Stromal cell of bone marrow (primary cell): ENCODE measurements at regions not wholly inside any gene's neighbourhood (a gene's known extent, or its start where the extent isn't known, plus 50 kb on each side); places are given as distances from the start of the nearest gene placed in this dataset.
"Not testable (repeated sequence)": the region's sequence is repeated elsewhere in the genome, so short reads cannot be mapped to it uniquely, and the experiment has no call there.

Experiments
- DNase-seq: peaks from one replicate; pipeline ENCODE4 v3.0.0-alpha.2; 2012; ENCODE audit warnings: low read depth

GRCh38 chr3:145175626-145176025 is 985.4 kb downstream of the PLOD2 start:
- no peak for DNase-seq

DNA sequence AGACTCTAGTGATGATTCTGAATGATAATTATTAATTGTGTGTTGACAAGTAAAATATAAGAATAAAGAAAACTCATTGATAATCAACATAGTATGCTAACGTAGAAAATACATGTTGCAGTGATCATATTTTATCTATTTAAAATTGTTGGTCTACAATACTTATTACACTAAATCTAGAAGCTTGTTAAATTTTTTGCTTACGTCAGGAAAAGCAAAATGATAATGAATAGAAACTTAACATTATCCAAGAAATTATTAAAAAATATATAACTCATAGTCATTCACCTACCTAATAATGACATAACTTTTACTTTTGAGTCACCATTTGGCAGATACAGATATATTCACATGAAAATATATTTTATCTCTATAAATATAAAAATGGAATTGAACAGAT is 984.1 kb downstream of the PLOD2 start:
- DNase-seq = no peak

- no peak for DNase-seq
These were observed 983.2 kb downstream of the PLOD2 start for GRCh38 chr3:145177828-145178227.

DNA sequence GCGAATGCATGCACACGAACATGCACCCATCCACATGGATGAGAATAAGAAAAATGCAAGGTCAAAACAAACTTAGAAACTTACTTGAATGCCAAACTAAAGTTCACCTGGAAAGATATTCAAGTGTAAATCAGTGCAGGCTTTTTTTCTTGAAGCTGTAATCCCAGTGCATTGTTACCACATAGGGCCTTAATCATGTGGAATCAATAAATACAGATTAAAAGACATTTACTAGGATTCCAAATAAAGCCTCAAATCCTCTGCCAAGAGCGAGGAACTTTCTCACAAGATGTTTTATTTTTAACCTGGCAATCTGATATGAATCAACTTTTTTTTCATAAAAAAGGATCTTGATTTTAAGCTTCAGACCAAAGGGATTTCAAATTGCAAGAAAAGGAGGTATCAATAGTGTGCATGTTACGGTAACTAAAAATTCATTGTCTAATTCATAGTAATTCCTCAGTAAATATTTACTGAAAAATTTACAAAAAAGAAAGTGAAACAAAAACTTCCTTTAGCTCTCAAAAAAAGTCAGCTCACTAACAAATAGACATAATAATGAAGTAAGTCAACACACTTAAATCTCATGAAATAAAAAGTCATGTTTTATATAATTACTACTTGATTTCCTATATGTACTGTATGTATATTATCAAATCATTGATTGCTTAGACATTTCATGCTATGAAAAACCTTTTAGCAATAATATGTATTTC is 978.6 kb downstream of the PLOD2 start:
- no peak for DNase-seq

DNA sequence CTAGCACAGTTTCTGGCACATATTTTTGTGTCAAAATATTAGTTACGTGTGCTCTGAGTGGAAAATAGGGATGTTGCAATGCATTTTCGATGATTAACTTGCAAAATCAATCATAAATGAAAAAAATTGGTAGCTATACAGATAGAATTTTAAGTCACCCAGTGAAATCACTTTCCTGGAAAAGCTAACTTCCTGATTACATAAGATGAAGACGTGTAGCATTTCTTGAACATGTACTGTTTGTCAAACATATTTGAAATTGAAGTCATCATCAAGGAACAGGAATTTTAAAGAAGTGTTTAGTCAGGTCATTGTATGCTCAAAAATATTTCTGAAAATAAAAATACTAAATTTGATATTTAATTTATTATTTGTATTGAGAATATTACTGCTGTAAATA is 977.7 kb downstream of the PLOD2 start:
- DNase-seq = no peak

DNA sequence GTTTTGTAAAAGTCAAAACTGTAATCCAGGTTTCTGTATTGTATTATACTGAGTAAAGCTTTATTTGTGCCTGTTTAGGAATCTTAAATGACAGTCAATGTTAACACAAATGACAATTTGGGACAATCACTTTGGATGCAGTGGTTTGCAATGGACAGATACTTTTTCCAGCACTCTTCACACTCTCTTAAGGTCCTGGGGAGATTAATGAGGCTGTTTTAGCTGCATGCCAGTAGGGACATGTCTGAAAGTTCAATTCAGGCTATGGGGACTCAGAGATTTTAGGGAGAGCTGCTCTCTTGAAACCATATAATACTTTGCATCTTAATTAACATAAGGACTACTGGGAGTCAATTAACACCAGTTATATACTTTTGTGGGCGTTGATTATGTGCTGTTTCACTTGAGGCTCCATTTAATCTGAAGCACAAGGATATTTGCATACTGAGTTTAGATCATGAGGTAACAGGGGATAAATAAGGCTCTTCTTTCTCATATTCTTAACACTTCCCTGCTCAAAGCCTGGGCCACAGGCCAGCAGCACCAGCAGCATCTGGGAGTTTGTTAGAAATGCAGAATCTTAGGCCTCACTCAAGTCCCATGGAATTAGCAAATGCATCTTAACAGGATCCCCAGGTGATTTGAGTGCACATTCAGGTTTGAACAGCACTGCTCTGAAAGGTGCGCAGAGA is 972.8 kb downstream of the PLOD2 start:
- DNase-seq = no peak

- no peak for DNase-seq
These were observed 970.8 kb downstream of the PLOD2 start for GRCh38 chr3:145190138-145190537.

DNA sequence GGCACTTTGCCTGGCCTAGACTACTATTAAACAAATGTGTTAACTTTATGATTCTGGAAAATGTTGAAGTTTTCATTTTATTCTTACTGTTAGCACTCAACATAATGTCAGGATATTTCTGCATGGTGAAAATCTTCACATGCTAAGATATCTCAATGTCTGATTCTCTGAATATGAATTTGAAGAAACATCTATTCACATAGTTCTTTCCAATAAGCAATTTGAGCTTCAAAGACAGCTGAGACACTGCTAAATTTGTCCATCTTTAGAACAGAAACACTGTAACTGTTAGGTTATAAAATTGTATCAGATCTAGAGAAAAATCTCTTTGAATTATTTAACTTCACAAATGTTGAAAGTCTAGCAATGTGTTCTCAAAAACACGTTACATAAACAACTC is 970.2 kb downstream of the PLOD2 start:
- no peak for DNase-seq

DNA sequence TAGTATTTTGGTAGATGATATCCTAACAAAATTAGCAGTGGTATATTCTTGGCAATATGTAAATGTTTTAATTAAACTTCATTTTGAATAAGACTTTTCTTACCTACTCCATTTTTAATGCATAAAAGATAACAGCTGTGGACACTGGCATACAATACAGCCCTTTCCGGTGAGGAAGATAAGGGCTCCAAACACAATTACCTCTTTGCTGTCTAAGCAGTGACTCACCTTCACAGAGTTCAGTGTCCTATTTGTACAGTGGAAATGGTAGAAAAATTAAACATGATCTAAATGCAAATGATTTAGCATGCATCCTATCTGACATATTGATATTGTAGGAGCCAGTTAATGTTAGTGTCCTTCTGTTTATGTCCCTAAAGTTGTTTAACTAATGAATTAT is 969.4 kb downstream of the PLOD2 start:
- no peak for DNase-seq

GRCh38 chr3:145197051-145197820 is 963.7 kb downstream of the PLOD2 start:
- no peak for DNase-seq

DNA sequence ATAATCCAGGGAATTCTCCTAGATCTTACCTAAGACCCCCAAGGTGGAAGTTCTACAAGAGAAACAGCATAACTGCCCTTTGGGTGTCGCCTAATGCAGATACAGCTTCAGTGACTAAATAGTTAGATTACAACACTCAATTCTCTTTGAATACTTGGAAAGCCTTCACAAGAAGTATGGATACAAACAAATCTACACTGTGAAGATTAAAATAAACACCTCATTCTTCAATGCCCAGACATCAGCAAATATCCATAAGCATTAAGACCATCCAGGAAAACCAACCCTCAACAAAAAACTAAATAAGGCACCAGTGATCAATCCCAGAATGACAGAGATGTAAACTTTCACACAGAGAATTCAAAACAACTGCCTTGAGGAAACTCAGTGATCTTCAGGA is 963.2 kb downstream of the PLOD2 start:
- no peak for DNase-seq

- DNase-seq = no peak
These were observed 951.4 kb downstream of the PLOD2 start for GRCh38 chr3:145209561-145209960.

DNA sequence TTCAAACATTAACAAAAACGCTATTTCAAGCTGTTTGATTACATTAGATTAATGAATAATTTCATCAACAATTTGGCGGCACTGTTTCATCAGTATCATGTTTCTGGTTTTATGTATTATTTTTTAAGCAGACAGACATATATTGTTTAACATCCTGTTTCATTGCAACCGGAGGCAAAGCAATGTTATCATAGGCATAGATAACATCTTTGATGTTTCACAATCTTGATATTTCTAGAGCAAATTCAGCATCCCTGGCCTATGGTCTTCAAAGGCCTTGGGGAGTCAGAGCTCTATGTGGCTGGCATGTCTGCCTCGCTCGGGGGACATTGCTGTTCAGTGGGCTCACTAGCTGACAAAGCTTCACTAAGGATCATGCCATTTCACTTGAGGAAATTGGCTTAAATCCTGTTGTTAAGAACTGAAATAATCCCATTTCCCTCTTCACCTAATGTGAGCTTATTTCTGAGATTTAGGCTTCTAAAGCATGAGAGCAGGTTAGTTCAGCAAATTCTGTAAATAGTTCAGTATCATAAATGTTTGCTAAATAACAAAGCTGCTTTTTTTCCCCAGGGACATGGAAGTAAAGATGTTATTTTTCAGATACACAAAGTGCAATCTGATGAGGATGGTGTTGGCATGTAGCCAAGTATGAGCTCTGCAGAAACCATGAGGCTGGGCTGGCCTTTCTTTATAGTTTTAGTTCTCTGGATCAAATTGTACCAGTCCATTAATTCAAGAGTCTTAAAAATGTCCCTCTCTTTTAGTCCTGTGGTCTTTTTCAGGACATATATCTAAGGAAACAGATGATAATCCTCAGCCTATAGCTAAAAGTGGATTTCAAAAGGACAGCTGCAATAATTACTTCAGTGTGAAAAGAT is 941.4 kb downstream of the PLOD2 start:
- no peak for DNase-seq

DNA sequence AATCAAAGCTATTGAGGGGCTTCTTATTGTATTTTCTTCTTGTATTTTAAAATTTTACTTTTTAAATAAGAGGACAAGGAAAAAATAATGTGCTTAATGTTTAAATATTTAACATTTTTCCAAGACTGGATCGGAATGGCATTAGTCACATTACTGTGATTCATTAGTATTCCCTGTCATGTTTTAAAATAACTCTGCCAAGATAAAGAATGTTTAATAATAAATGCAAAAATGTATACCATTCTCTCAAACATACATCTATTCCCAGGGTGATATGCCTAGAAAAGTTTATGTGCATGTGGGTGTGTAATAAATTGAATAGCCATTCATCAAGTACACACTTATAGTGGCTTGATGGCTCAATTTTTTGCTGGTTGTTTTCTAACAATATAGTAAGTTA is 936.1 kb downstream of the PLOD2 start:
- no peak for DNase-seq

GRCh38 chr3:145243875-145244274 is 917.1 kb downstream of the PLOD2 start:
- peak; percentile 49 for DNase-seq

GRCh38 chr3:145244327-145244726 is 916.7 kb downstream of the PLOD2 start:
- DNase-seq = no peak

DNA sequence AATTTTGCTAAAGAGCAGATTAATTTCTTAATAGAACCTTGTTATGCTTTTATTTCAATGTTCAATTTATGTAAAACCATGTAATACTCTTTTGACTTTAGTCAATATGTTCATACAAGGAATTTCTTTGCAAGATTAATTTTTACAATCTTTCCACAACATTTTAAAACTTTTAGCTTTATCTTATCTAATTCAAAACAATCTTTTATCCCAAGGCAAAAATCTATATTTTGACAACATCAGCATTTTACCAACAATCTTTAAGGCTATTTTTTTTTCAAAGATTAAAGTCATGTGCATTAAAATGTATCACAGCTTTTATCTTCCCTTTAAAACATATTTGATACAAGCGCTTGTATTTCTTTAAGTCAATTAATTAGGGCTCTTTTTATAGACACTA is 914.7 kb downstream of the PLOD2 start:
- DNase-seq = no peak

- DNase-seq = no peak
These were observed 912.1 kb downstream of the PLOD2 start for GRCh38 chr3:145248928-145249327.

DNA sequence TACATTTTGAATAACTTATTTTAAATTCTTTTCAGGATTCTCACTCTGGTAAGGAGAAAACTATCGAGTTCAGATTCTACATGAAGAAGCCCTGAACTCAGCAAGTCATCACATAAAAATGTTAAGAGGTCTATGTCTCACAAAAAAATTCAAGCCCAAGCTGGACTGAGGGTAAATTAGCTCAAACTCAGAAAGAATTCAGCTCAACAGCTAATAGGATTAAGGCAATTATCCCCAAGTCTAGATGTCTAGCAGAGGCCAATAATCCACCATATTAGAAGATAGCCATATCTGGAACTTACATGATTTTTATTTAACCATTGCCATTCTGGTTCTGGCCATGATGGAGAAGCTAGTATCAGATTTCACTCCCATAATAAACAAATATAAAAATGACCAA is 909.7 kb downstream of the PLOD2 start:
- no peak for DNase-seq

GRCh38 chr3:145257967-145258366 is 903.0 kb downstream of the PLOD2 start:
- DNase-seq = not testable (repeated sequence)

DNA sequence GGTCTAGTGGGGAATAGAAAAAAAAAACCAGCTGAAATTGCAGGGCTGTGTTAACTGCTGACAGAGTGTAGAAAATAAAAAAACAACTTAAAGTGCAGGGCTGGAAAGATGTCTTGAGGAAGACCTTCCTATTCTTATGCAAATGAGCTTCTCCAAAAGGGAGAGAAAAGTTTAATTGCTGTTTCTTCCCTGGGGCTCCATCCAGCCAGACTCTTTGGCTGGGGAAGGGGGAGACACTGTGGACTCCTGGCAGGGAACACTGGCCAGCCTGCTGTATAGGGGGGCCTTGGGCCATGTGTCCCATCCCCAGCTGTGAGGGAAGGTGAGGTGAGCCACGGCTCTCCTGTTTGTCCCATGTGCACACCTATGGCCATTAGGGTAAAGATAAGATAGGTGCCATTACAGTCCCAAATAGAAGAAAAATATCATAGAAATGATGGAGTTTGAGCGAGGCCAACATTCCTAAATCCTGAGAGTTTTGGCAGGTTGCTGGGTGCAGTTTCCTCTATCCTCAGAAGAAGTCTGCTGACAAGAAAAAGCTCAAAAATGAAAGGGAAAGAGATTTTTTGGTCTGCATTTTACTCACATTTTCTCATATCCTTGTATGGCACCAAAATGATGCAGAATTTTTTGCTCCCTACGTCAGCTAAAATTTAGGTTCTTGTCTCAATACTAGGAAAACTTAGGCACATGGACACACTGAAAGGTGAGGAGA is 901.7 kb downstream of the PLOD2 start:
- DNase-seq = no peak
